ENCODE measurements at regions not wholly inside any gene's neighbourhood (a gene's known extent, or its start where the extent isn't known, plus 50 kb on each side); places are given as distances from the start of the nearest gene placed in this dataset.

GRCh38 chr7:45268013-45268412 lies 110.4 kb downstream of the RAMP3 start:
- Histone ChIP-seq H3F3A (ENCODE audit: insufficient read depth, low read length, poor library complexity, severe bottlenecking) (no peaks in the 10 kb centered on the region), H3K27me3 (ENCODE audit: insufficient read depth, low read depth, low read length) (no peaks in the 10 kb centered on the region), H3K9ac (ENCODE audit: low read length) (no peak overlapping the region), H3K27ac (ENCODE audit: low read length) (no peak overlapping the region), H3K9me2 (ENCODE audit: insufficient read depth, low read length) (no peaks in the 10 kb centered on the region), H4K20me1 (ENCODE audit: insufficient read depth) (no peaks in the 10 kb centered on the region), H2AFZ (ENCODE audit: low read depth, low read length) (no peak overlapping the region), H3K4me3 (ENCODE audit: low read length) (no peak overlapping the region), H3K79me2 (replicated peaks; ENCODE audit: insufficient read depth, low read length) (no peaks in the 10 kb centered on the region), H3K36me3 (ENCODE audit: insufficient read depth, low read length) (no peaks in the 10 kb centered on the region), H3K4me2 (ENCODE audit: low read length) (no peak overlapping the region), H3K9me3 (ENCODE audit: low read length) (no peaks in the 10 kb centered on the region)
- TF ChIP-seq REST (IDR thresholded peaks at IDR 0.05; ENCODE audit: borderline replicate concordance), result no peak
- TF ChIP-seq SMC3 (conservative IDR thresholded peaks at IDR 0.05; ENCODE audit: poor library complexity), result no peak
- no peak for TF ChIP-seq POLR2AphosphoS5 (IDR thresholded peaks at IDR 0.05)
- TF ChIP-seq CTCF (IDR thresholded peaks at IDR 0.05; ENCODE audit: poor library complexity, severe bottlenecking), result no peak
- no peak for TF ChIP-seq EP300 (conservative IDR thresholded peaks at IDR 0.05; ENCODE audit: poor library complexity, severe bottlenecking)
- TF ChIP-seq MXI1 (conservative IDR thresholded peaks at IDR 0.05; ENCODE audit: poor library complexity, severe bottlenecking), result no peak
- no peak for TF ChIP-seq TAF1 (IDR thresholded peaks at IDR 0.05; ENCODE audit: low read depth)
- TF ChIP-seq EZH2 (IDR thresholded peaks at IDR 0.05; ENCODE audit: borderline replicate concordance, insufficient read depth, low read length, poor library complexity, severe bottlenecking), result no peak
- no peak for TF ChIP-seq RAD21 (conservative IDR thresholded peaks at IDR 0.05)

GRCh38 chr7:45269192-45269591 lies 111.6 kb downstream of the RAMP3 start:
- Histone ChIP-seq H2AFZ (ENCODE audit: low read depth, low read length) (no peak overlapping the region), H3K27me3 (ENCODE audit: insufficient read depth, low read depth, low read length) (no peaks in the 10 kb centered on the region), H3K79me2 (replicated peaks; ENCODE audit: insufficient read depth, low read length) (no peaks in the 10 kb centered on the region), H3K27ac (ENCODE audit: low read length) (no peak overlapping the region), H3K36me3 (ENCODE audit: insufficient read depth, low read length) (no peaks in the 10 kb centered on the region), H3K4me2 (ENCODE audit: low read length) (no peak overlapping the region), H3K9me3 (ENCODE audit: low read length) (no peaks in the 10 kb centered on the region), H3K9ac (ENCODE audit: low read length) (no peak overlapping the region), H3K9me2 (ENCODE audit: insufficient read depth, low read length) (no peaks in the 10 kb centered on the region), H3F3A (ENCODE audit: insufficient read depth, low read length, poor library complexity, severe bottlenecking) (no peaks in the 10 kb centered on the region), H3K4me3 (ENCODE audit: low read length) (no peak overlapping the region), H4K20me1 (ENCODE audit: insufficient read depth) (no peaks in the 10 kb centered on the region)
- TF ChIP-seq TAF1 (IDR thresholded peaks at IDR 0.05; ENCODE audit: low read depth) (no peak), RAD21 (conservative IDR thresholded peaks at IDR 0.05) (no peak), MXI1 (conservative IDR thresholded peaks at IDR 0.05; ENCODE audit: poor library complexity, severe bottlenecking) (no peak)

All from neural cell (in vitro differentiated cells).